ENCODE measurements at regions not wholly inside any gene's neighbourhood (a gene's known extent, or its start where the extent isn't known, plus 50 kb on each side); places are given as distances from the start of the nearest gene placed in this dataset.

DNA sequence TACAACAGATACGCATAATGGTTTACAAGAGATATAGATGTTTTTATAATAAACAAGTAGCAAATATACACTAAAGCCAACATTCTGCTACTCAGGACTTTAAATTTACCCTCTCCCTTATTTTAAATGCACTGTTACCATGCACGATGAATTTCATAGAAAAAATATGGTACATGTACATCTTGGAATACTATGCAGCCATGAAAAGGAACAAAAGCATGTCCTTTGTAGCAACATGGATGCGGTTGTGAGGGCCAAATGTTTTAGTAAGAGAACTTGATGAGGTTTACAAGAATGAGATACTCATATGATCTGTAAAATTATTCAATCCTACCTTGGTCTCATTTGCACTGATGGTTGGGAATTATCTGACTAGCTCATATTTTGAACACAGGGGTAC, 769.3 kb downstream of the VGLL3 start:
- Histone ChIP-seq H3K79me2 (ENCODE audit: insufficient read depth, low read depth) (no peaks in the 10 kb centered on the region), H4K20me1 (ENCODE audit: insufficient read depth) (no peaks in the 10 kb centered on the region), H2AFZ (ENCODE audit: low read depth) (no peak overlapping the region), H3K4me3 (IDR thresholded peaks at IDR 0.05; ENCODE audit: insufficient read depth, low read depth, low read length) (no peak overlapping the region), H3K4me2 (no peak overlapping the region), H3K9ac (no peak overlapping the region), H3K27me3 (ENCODE audit: insufficient read depth, low read depth) (no peaks in the 10 kb centered on the region), H3K4me1 (ENCODE audit: low read depth, poor library complexity, severe bottlenecking) (no peaks in the 10 kb centered on the region), H3K27ac (no peak overlapping the region), H3K36me3 (ENCODE audit: insufficient read depth) (no peaks in the 10 kb centered on the region)
- TF ChIP-seq, protein P1, sequence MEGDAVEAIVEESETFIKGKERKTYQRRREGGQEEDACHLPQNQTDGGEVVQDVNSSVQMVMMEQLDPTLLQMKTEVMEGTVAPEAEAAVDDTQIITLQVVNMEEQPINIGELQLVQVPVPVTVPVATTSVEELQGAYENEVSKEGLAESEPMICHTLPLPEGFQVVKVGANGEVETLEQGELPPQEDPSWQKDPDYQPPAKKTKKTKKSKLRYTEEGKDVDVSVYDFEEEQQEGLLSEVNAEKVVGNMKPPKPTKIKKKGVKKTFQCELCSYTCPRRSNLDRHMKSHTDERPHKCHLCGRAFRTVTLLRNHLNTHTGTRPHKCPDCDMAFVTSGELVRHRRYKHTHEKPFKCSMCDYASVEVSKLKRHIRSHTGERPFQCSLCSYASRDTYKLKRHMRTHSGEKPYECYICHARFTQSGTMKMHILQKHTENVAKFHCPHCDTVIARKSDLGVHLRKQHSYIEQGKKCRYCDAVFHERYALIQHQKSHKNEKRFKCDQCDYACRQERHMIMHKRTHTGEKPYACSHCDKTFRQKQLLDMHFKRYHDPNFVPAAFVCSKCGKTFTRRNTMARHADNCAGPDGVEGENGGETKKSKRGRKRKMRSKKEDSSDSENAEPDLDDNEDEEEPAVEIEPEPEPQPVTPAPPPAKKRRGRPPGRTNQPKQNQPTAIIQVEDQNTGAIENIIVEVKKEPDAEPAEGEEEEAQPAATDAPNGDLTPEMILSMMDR (conservative IDR thresholded peaks at IDR 0.05; ENCODE audit: low read depth, low read length): no peak

DNA sequence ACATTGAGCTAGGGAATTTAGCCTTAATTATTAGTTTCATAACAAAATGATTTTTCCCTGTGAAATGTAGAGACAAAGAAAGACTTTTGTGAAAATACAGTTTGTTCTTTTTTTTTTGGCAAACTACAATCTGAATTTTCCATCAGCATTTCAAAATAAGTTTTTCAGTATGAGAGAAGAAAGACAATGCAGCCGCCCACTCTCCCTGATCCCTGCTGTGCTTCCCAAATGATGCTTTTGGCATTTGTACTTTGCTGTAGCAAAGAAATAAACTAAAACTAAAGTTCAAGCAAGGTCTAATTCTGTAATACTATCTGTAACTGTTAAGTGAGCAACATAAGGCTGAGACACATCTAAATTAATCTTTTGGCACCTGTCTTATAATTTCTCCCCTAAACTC, 782.2 kb downstream of the VGLL3 start:
- H3K4me1 ChIP-seq (ENCODE audit: low read depth, poor library complexity, severe bottlenecking): no peaks in the 10 kb centered on the region
- no peak overlapping the region for H3K27ac ChIP-seq
- H4K20me1 ChIP-seq (ENCODE audit: insufficient read depth): no peaks in the 10 kb centered on the region
- no peaks in the 10 kb centered on the region for H3K36me3 ChIP-seq (ENCODE audit: insufficient read depth)
- no peak overlapping the region for H2AFZ ChIP-seq (ENCODE audit: low read depth)
- no peaks in the 10 kb centered on the region for H3K27me3 ChIP-seq (ENCODE audit: insufficient read depth, low read depth)
- H3K4me2 ChIP-seq: no peak overlapping the region
- H3K4me3 ChIP-seq (IDR thresholded peaks at IDR 0.05; ENCODE audit: insufficient read depth, low read depth, low read length): no peak overlapping the region
- no peaks in the 10 kb centered on the region for H3K79me2 ChIP-seq (ENCODE audit: insufficient read depth, low read depth)
- no peak overlapping the region for H3K9ac ChIP-seq
- TF ChIP-seq, protein P1 (conservative IDR thresholded peaks at IDR 0.05; ENCODE audit: low read depth, low read length): no peak

- Histone ChIP-seq H3K4me1 (ENCODE audit: low read depth, poor library complexity, severe bottlenecking) (no peaks in the 10 kb centered on the region), H3K4me3 (IDR thresholded peaks at IDR 0.05; ENCODE audit: insufficient read depth, low read depth, low read length) (no peak overlapping the region)
- TF ChIP-seq, protein P1 (conservative IDR thresholded peaks at IDR 0.05; ENCODE audit: low read depth, low read length): no peak
Observed at GRCh38 chr3:86182606-86183005, 808.3 kb downstream of the VGLL3 start.

DNA sequence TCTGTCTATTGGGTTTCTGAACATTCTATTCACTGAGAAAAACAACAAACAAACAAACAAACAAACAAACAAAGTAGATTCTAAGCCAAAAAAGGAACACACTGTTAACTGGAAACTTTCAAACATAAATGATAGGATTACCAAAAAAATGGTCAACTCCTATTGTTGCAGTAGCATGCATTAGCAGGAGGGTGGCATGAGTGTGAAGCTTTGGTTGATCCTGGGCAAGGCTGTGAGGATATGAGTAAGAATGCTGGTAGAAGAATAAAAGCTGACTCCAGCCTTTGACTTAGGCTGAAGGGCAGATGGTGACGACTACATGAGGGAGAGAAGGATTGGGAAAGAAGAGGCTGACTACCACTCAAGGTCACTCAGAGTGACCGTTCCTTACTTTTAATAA, 810.3 kb downstream of the VGLL3 start:
- H3K4me3 ChIP-seq (IDR thresholded peaks at IDR 0.05; ENCODE audit: insufficient read depth, low read depth, low read length): no peak overlapping the region
- H3K4me1 ChIP-seq (ENCODE audit: low read depth, poor library complexity, severe bottlenecking): no peaks in the 10 kb centered on the region
- no peak overlapping the region for H3K4me2 ChIP-seq
- TF ChIP-seq, protein P1 (conservative IDR thresholded peaks at IDR 0.05; ENCODE audit: low read depth, low read length): no peak; the same call in 1 of the 2 replicates
- no peak overlapping the region for H3K27ac ChIP-seq
- no peak overlapping the region for H2AFZ ChIP-seq (ENCODE audit: low read depth)
- H3K36me3 ChIP-seq (ENCODE audit: insufficient read depth): no peaks in the 10 kb centered on the region
- H4K20me1 ChIP-seq (ENCODE audit: insufficient read depth): no peaks in the 10 kb centered on the region
- H3K9ac ChIP-seq: no peak overlapping the region
- H3K79me2 ChIP-seq (ENCODE audit: insufficient read depth, low read depth): no peaks in the 10 kb centered on the region
- H3K27me3 ChIP-seq (ENCODE audit: insufficient read depth, low read depth): no peaks in the 10 kb centered on the region

More at GRCh38 chr3:86182606-86183005, 808.3 kb downstream of the VGLL3 start:
- no peaks in the 10 kb centered on the region for H4K20me1 ChIP-seq (ENCODE audit: insufficient read depth)
- no peaks in the 10 kb centered on the region for H3K79me2 ChIP-seq (ENCODE audit: insufficient read depth, low read depth)
- no peaks in the 10 kb centered on the region for H3K36me3 ChIP-seq (ENCODE audit: insufficient read depth)
- no peak overlapping the region for H3K27ac ChIP-seq
- no peak overlapping the region for H3K9ac ChIP-seq
- no peaks in the 10 kb centered on the region for H3K27me3 ChIP-seq (ENCODE audit: insufficient read depth, low read depth)
- no peak overlapping the region for H2AFZ ChIP-seq (ENCODE audit: low read depth)
- H3K4me2 ChIP-seq: no peak overlapping the region

All from KMS-11 (cell line).